Liver (tissue), 7 donors: ENCODE measurements at regions not wholly inside any gene's neighbourhood (a gene's known extent, or its start where the extent isn't known, plus 50 kb on each side); places are given as distances from the start of the nearest gene placed in this dataset.

ENCODE experiments used
- DNase-seq: peaks from one replicate; pipeline ENCODE4 v3.0.0-alpha.2; 2017; ENCODE audit warnings: low spot score
- H3K27ac ChIP-seq, 2 donors: one replicate each; pipeline ENCODE4 v1.7.0; 2013; ENCODE audit warnings: inconsistent platforms in 2 of 2, low read length in 2 of 2, control low read depth in 1 of 2, low read depth in 1 of 2, mild to moderate bottlenecking in 1 of 2
- H3K27me3 ChIP-seq, 4 donors: one replicate each; pipeline versions ENCODE4 v1.6.1 to v1.7.0; 2013; ENCODE audit warnings: low read length in 3 of 4, inconsistent platforms in 1 of 4, mild to moderate bottlenecking in 1 of 4, moderate library complexity in 1 of 4; ENCODE audit not compliant: control insufficient read depth in 4 of 4, insufficient read depth in 4 of 4
- H3K36me3 ChIP-seq, 4 donors: one replicate each; pipeline versions ENCODE4 v1.6.1 to v1.7.0; 2013; ENCODE audit warnings: low read length in 3 of 4, mild to moderate bottlenecking in 3 of 4, low read depth in 1 of 4, moderate library complexity in 1 of 4; ENCODE audit not compliant: control insufficient read depth in 4 of 4, insufficient read depth in 3 of 4
- H3K4me1 ChIP-seq, 4 donors: one replicate each; pipeline versions ENCODE4 v1.6.1 to v1.7.0; 2013; ENCODE audit warnings: low read length in 3 of 4, mild to moderate bottlenecking in 3 of 4, moderate library complexity in 1 of 4; ENCODE audit not compliant: control insufficient read depth in 4 of 4, insufficient read depth in 4 of 4
- H3K4me3 ChIP-seq, 3 donors: one replicate each; pipeline versions ENCODE4 v1.6.1 to v1.7.0; 2013; ENCODE audit warnings: low read length in 3 of 3, control low read depth in 1 of 3, low read depth in 1 of 3, mild to moderate bottlenecking in 1 of 3
- H3K9ac ChIP-seq, 2 donors: one replicate each; pipeline ENCODE4 v1.7.0; 2013; ENCODE audit warnings: low read length in 2 of 2, mild to moderate bottlenecking in 2 of 2, moderate library complexity in 2 of 2, control low read depth in 1 of 2, low read depth in 1 of 2
- H3K9me3 ChIP-seq, 4 donors: one replicate each; pipeline versions ENCODE4 v1.6.1 to v1.7.0; 2013; ENCODE audit warnings: low read length in 3 of 4; ENCODE audit not compliant: control insufficient read depth in 4 of 4
- EGR1 ChIP-seq, 2 donors: IDR thresholded peaks; 2 replicates each; pipeline ENCODE4 v1.6.1; 2016 to 2018; ENCODE audit warnings: antibody characterized with exemption in 2 of 2, low read depth in 2 of 2
- GABPA ChIP-seq, 2 donors: IDR thresholded peaks in 1 of 2; conservative IDR thresholded peaks in 1 of 2; 2 replicates each; pipeline ENCODE4 v1.6.1; 2016; ENCODE audit warnings: antibody characterized with exemption in 2 of 2, mild to moderate bottlenecking in 1 of 2, moderate library complexity in 1 of 2
- HNF4A ChIP-seq, 2 donors: conservative IDR thresholded peaks; 2 replicates each; pipeline ENCODE4 v1.6.1; 2016; ENCODE audit warnings: antibody characterized with exemption in 2 of 2, mild to moderate bottlenecking in 2 of 2
- JUND ChIP-seq, 2 donors: IDR thresholded peaks; 2 replicates each; pipeline ENCODE4 v1.6.1; 2016; ENCODE audit warnings: antibody characterized with exemption in 2 of 2
- MAX ChIP-seq: IDR thresholded peaks from 2 replicates; pipeline ENCODE4 v1.6.1; 2016; ENCODE audit warnings: antibody characterized with exemption
- NR2F2 ChIP-seq: IDR thresholded peaks from 2 replicates; pipeline ENCODE4 v1.6.1; 2016; ENCODE audit warnings: antibody characterized with exemption
- RAD21 ChIP-seq, 2 donors: IDR thresholded peaks; 2 replicates each; pipeline ENCODE4 v1.6.1; 2016; ENCODE audit warnings: antibody characterized with exemption in 2 of 2, mild to moderate bottlenecking in 2 of 2
- RXRA ChIP-seq, 2 donors: IDR thresholded peaks; 2 replicates each; pipeline ENCODE4 v1.6.1; 2017 to 2018; ENCODE audit warnings: antibody characterized with exemption in 2 of 2, mild to moderate bottlenecking in 1 of 2
- SP1 ChIP-seq: IDR thresholded peaks from 2 replicates; pipeline ENCODE4 v1.6.1; 2018; ENCODE audit warnings: antibody characterized with exemption, mild to moderate bottlenecking
- TAF1 ChIP-seq: conservative IDR thresholded peaks from 2 replicates; pipeline ENCODE4 v1.6.1; 2016; ENCODE audit warnings: antibody characterized with exemption, mild to moderate bottlenecking
- YY1 ChIP-seq: IDR thresholded peaks from 2 replicates; pipeline ENCODE4 v1.6.1; 2016; ENCODE audit warnings: antibody characterized with exemption, mild to moderate bottlenecking
- WGBS: extraction: QIAGEN DNeasy Blood & Tissue Kit; methylation state at CpG from one replicate; pipeline ENCODE4 v1.1.7; 2013; 5-methylcytosine and 5-hydroxymethylcytosine counted together
- TF ChIP-seq, protein P1 (sequence below): IDR thresholded peaks from 2 replicates; pipeline ENCODE4 v1.6.1; 2016; ENCODE audit warnings: antibody characterized with exemption, mild to moderate bottlenecking
- donor health status: healthy.
- donor health status: healthy.
- donor health status: healthy.
- donor health status: healthy.

DNA sequence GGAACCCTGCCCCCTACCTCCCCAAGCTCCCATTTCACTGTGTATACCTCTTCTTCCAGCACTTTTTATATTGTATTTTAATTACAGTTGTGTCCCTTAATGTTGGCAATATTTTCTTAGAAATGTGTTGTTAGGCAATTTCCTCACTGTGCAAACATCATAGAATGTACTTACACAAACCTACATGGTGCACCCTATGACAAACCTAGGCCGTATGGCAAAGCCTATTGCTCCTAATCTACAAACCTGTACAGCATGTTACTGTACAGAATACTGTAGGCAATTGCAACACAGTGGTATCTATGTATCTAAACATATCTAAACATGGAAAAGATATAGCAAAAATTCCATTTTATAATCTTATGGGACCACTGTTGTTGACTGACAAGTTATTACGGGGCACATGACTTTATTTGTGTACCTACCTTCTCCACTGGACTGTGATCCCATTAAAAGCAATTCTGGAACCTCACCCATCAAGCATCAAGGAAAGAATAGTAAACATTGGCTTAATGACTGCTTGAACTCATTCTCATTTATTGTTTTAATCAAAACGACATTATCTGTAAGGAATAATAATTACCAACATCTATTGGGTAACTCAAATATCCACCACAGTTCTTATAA, 1641.5 kb upstream of the ZEB2 start (continued):
- TF ChIP-seq, protein P1, sequence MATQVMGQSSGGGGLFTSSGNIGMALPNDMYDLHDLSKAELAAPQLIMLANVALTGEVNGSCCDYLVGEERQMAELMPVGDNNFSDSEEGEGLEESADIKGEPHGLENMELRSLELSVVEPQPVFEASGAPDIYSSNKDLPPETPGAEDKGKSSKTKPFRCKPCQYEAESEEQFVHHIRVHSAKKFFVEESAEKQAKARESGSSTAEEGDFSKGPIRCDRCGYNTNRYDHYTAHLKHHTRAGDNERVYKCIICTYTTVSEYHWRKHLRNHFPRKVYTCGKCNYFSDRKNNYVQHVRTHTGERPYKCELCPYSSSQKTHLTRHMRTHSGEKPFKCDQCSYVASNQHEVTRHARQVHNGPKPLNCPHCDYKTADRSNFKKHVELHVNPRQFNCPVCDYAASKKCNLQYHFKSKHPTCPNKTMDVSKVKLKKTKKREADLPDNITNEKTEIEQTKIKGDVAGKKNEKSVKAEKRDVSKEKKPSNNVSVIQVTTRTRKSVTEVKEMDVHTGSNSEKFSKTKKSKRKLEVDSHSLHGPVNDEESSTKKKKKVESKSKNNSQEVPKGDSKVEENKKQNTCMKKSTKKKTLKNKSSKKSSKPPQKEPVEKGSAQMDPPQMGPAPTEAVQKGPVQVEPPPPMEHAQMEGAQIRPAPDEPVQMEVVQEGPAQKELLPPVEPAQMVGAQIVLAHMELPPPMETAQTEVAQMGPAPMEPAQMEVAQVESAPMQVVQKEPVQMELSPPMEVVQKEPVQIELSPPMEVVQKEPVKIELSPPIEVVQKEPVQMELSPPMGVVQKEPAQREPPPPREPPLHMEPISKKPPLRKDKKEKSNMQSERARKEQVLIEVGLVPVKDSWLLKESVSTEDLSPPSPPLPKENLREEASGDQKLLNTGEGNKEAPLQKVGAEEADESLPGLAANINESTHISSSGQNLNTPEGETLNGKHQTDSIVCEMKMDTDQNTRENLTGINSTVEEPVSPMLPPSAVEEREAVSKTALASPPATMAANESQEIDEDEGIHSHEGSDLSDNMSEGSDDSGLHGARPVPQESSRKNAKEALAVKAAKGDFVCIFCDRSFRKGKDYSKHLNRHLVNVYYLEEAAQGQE = no peak
- TF ChIP-seq NR2F2 = no peak

DNA sequence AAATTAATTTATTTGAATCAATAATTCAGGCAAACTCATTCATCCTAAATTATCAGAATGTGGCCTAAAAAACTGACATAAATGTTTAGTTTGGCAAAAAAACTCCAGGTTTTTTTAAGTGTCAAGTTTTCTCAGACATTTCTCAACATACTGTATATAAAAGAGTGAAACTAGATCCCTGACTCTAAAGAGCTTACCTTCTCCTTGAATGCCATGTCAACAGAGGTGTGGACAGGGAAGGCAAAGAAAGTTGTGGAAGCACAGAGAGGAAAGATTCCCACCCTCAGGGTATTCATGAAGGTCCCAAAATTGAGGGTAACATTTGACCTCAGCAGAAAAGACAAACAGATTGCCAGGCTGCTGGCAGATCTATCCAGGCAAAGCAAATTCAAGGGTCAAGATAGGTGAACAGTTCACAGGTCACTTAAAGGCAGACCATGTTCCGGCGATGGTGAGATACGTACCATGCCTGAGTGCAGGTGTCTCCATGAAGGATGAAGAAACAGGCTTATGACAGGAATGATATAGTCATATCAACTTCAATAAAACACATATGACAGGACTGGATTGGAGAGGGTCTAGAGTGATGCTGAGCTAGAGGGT, 1638.3 kb upstream of the ZEB2 start:
- Histone ChIP-seq H3K9me3 (peaks cover 0 to 1% (median 0%) of the 10 kb centered on the region in 4 donors), H3K4me3 (no peak overlapping the region), H3K36me3 (no peaks in the 10 kb centered on the region), H3K9ac (no peak overlapping the region), H3K4me1 (peaks cover 0 to 12% (median 6%) of the 10 kb centered on the region in 4 donors), H3K27me3 (no peaks in the 10 kb centered on the region), H3K27ac (no peak overlapping the region)
- WGBS = 34% methylated on average over 3 of the region's 3 CpGs
- TF ChIP-seq YY1 = peak; percentile 28
- TF ChIP-seq SP1 = peak; percentile 40
- peak; percentile 36 to 54 for TF ChIP-seq HNF4A (conservative IDR thresholded peaks at IDR 0.05)
- TF ChIP-seq EGR1 (IDR thresholded peaks at IDR 0.05; ENCODE audit: low read depth in 2 of 2) = no peak
- TF ChIP-seq GABPA (IDR thresholded peaks at IDR 0.05 in 1 of 2, conservative IDR thresholded peaks at IDR 0.05 in 1 of 2) = no peak
- no peak for TF ChIP-seq JUND (IDR thresholded peaks at IDR 0.05)
- TF ChIP-seq RXRA (IDR thresholded peaks at IDR 0.05) = peak; percentile 73 to 88
- TF ChIP-seq MAX = no peak
- no peak for TF ChIP-seq TAF1
- TF ChIP-seq NR2F2 = peak; percentile 93
- TF ChIP-seq RAD21 (IDR thresholded peaks at IDR 0.05) = peak; percentile 22 to 51
- TF ChIP-seq, protein P1 = no peak
- no peak for DNase-seq
